SK-N-SH (cell line): ENCODE measurements at regions not wholly inside any gene's neighbourhood (a gene's known extent, or its start where the extent isn't known, plus 50 kb on each side); places are given as distances from the start of the nearest gene placed in this dataset.

Experiments used
- CTCF ChIA-PET: fragments of 300-600, 350-600 bp; formaldehyde crosslinking; extraction: SDS; loops from one replicate; lab custom pipeline; 2021; lab: Yijun Ruan, JAX
- POLR2A ChIA-PET: fragments of 350-600 bp; sonication (Branson Sonifier 250); formaldehyde crosslinking; extraction: SDS; loops from one replicate; lab custom pipeline; 2020; ENCODE audit warnings: antibody characterized with exemption, inconsistent platforms; lab: Yijun Ruan, JAX
- DNase-seq: peaks from one replicate; pipeline ENCODE4 v3.0.0; 2012
- H2AFZ ChIP-seq: fragments of 200-600 bp; sonication (generic); 2 replicates; pipeline ENCODE4 v1.8.1; 2016; ENCODE audit warnings: antibody characterized with exemption, mild to moderate bottlenecking, low read depth
- H3F3A ChIP-seq: fragments of 200-600 bp; sonication (generic); replicated peaks from 2 replicates; pipeline ENCODE3; 2016; ENCODE audit warnings: antibody characterized with exemption, mild to moderate bottlenecking; ENCODE audit not compliant: insufficient read depth
- H3K27ac ChIP-seq, 2 experiments: fragments of 200-500 bp in 1 of 2; fragments of 200-600 bp in 1 of 2; sonication (Bioruptor generic) in 1 of 2; sonication (generic), shearing (Covaris generic) in 1 of 2; 2 replicates each; pipeline versions ENCODE4 v1.5.1 to v1.6.1; 2014 to 2016; ENCODE audit warnings: low read depth in 2 of 2, inconsistent platforms in 1 of 2, low read length in 1 of 2, mild to moderate bottlenecking in 1 of 2, mixed read lengths in 1 of 2
- H3K27me3 ChIP-seq: fragments of 200-600 bp; sonication (generic), shearing (Covaris generic); 2 replicates; pipeline ENCODE4 v1.6.1; 2016; ENCODE audit warnings: mixed run types; ENCODE audit not compliant: insufficient read depth
- H3K36me3 ChIP-seq, 2 experiments: fragments of 200-500 bp in 1 of 2; fragments of 200-600 bp in 1 of 2; sonication (Bioruptor generic) in 1 of 2; sonication (generic) in 1 of 2; replicated peaks in 1 of 2; 2 replicates each; pipeline versions ENCODE3 to v1.5.1; 2014 to 2016; ENCODE audit warnings: low read length in 1 of 2, mild to moderate bottlenecking in 1 of 2; ENCODE audit not compliant: insufficient read depth in 2 of 2, control insufficient read depth in 1 of 2
- H3K4me1 ChIP-seq, 2 experiments: fragments of 200-500 bp in 1 of 2; fragments of 200-600 bp in 1 of 2; sonication (Bioruptor generic) in 1 of 2; sonication (generic), shearing (Covaris generic) in 1 of 2; 2 replicates each; pipeline versions ENCODE4 v1.5.1 to v1.6.1; 2014 to 2016; ENCODE audit warnings: low read depth in 1 of 2, low read length in 1 of 2, mixed run types in 1 of 2; ENCODE audit not compliant: insufficient read depth in 2 of 2, control insufficient read depth in 1 of 2
- H3K4me2 ChIP-seq: fragments of 200-600 bp; sonication (generic), shearing (Covaris generic); 2 replicates; pipeline ENCODE4 v1.6.1; 2017; ENCODE audit warnings: mixed run types
- H3K4me3 ChIP-seq, 2 experiments: fragments of 200-500 bp in 1 of 2; fragments of 200-600 bp in 1 of 2; sonication (Bioruptor generic) in 1 of 2; sonication (generic), shearing (Covaris generic) in 1 of 2; 2 replicates each; pipeline versions ENCODE4 v1.5.1 to v1.8.1; 2014 to 2016; ENCODE audit warnings: low read depth in 2 of 2, inconsistent platforms in 1 of 2, low read length in 1 of 2, mild to moderate bottlenecking in 1 of 2, mixed read lengths in 1 of 2, moderate library complexity in 1 of 2
- H3K79me2 ChIP-seq: fragments of 200-600 bp; sonication (generic); 2 replicates; pipeline ENCODE4 v1.8.1; 2017; ENCODE audit warnings: mild to moderate bottlenecking; ENCODE audit not compliant: insufficient read depth
- H3K9ac ChIP-seq: fragments of 200-600 bp; sonication (generic); 2 replicates; pipeline ENCODE4 v1.6.1; 2017; ENCODE audit warnings: mixed run types
- H3K9me2 ChIP-seq: fragments of 200-600 bp; sonication (generic); 2 replicates; pipeline ENCODE4 v1.6.1; 2017; ENCODE audit warnings: mixed run types
- H3K9me3 ChIP-seq: fragments of 200-600 bp; sonication (generic); 2 replicates; pipeline ENCODE4 v1.6.1; 2017; ENCODE audit warnings: mixed run types, mild to moderate bottlenecking, moderate library complexity
- H4K20me1 ChIP-seq: fragments of 200-600 bp; sonication (generic); 2 replicates; pipeline ENCODE4 v1.6.1; 2017; ENCODE audit warnings: mild to moderate bottlenecking, mixed run types; ENCODE audit not compliant: insufficient read depth
- CHD2 ChIP-seq: fragments of 150-350 bp; IDR thresholded peaks from 2 replicates; pipeline ENCODE4 v1.6.1; 2018; ENCODE audit warnings: low read length; ENCODE audit not compliant: partially characterized antibody
- CTCF ChIP-seq: fragments of 200-600 bp; sonication (generic); IDR thresholded peaks from 2 replicates; pipeline ENCODE4 v1.6.1; 2017; ENCODE audit warnings: antibody characterized with exemption, mild to moderate bottlenecking, moderate library complexity
- EP300 ChIP-seq, 2 experiments: IDR thresholded peaks; 2 replicates each; pipeline versions ENCODE4 v1.4.0 to v1.6.1; 2012; ENCODE audit warnings: borderline replicate concordance in 1 of 2, low read depth in 1 of 2, low read length in 1 of 2
- EZH2phosphoT487 ChIP-seq: fragments of 200-600 bp; sonication (generic); IDR thresholded peaks from 2 replicates; pipeline ENCODE4 v1.6.1; 2017; ENCODE audit warnings: low read depth, mixed run types, mild to moderate bottlenecking, antibody characterized with exemption, moderate library complexity, borderline replicate concordance
- FOXM1 ChIP-seq: IDR thresholded peaks from 2 replicates; pipeline ENCODE4 v1.4.0; 2012; ENCODE audit warnings: low read depth, mild to moderate bottlenecking
- GABPA ChIP-seq: IDR thresholded peaks from 2 replicates; pipeline ENCODE4 v1.4.0; 2012; ENCODE audit warnings: low read depth, mild to moderate bottlenecking
- JUND ChIP-seq: IDR thresholded peaks from 2 replicates; pipeline ENCODE4 v1.4.0; 2012
- MAX ChIP-seq: IDR thresholded peaks from 2 replicates; pipeline ENCODE4 v1.4.0; 2012; ENCODE audit warnings: low read depth
- NFIC ChIP-seq: IDR thresholded peaks from 2 replicates; pipeline ENCODE4 v1.4.0; 2012; ENCODE audit warnings: borderline replicate concordance
- NRF1 ChIP-seq: IDR thresholded peaks from 2 replicates; pipeline ENCODE4 v1.6.1; 2012; ENCODE audit warnings: low read depth, mild to moderate bottlenecking, low read length
- POLR2AphosphoS5 ChIP-seq: IDR thresholded peaks from 2 replicates; pipeline ENCODE4 v1.6.1; 2012; ENCODE audit warnings: low read depth, low read length
- RAD21 ChIP-seq: IDR thresholded peaks from 2 replicates; pipeline ENCODE4 v1.6.1; 2012; ENCODE audit warnings: mild to moderate bottlenecking, low read length
- RCOR1 ChIP-seq: fragments of 150-350 bp; IDR thresholded peaks from 2 replicates; pipeline ENCODE4 v1.6.1; 2017; ENCODE audit warnings: antibody characterized with exemption, low read length
- REST ChIP-seq: IDR thresholded peaks from 2 replicates; pipeline ENCODE4 v1.6.1; 2012; ENCODE audit warnings: mild to moderate bottlenecking, low read depth, low read length, moderate library complexity
- RFX5 ChIP-seq: IDR thresholded peaks from 2 replicates; pipeline ENCODE4 v1.6.1; 2012; ENCODE audit warnings: mild to moderate bottlenecking, improper control_type of control experiment, low read length
- RXRA ChIP-seq: IDR thresholded peaks from 2 replicates; pipeline ENCODE4 v1.4.0; 2012; ENCODE audit warnings: low read depth, mild to moderate bottlenecking, borderline replicate concordance
- SIN3A ChIP-seq: IDR thresholded peaks from 2 replicates; pipeline ENCODE4 v1.6.1; 2012; ENCODE audit warnings: low read depth, mild to moderate bottlenecking, low read length, moderate library complexity, borderline replicate concordance
- TCF12 ChIP-seq: IDR thresholded peaks from 2 replicates; pipeline ENCODE4 v1.4.0; 2012
- USF1 ChIP-seq: IDR thresholded peaks from 2 replicates; pipeline ENCODE4 v1.4.0; 2012; ENCODE audit warnings: low read depth, borderline replicate concordance
- USF2 ChIP-seq: fragments of 150-350 bp; IDR thresholded peaks from 2 replicates; pipeline ENCODE4 v1.6.1; 2017; ENCODE audit warnings: antibody characterized with exemption, low read length, low read depth, borderline replicate concordance
- WGBS: methylation state at CpG from one replicate; pipeline ENCODE4 v1.1.6; 2017; ENCODE audit warnings: low lambda C conversion rate; 5-methylcytosine and 5-hydroxymethylcytosine counted together

- ChIA-PET CTCF (no interaction called here), POLR2A (no interaction called here)
- Histone ChIP-seq H3K27me3 (no peaks in the 10 kb centered on the region), H3K27ac (no peak overlapping the region), H3K4me3 (no peak overlapping the region), H4K20me1 (no peaks in the 10 kb centered on the region), H3F3A (no peaks in the 10 kb centered on the region), H3K9me2 (no peaks in the 10 kb centered on the region), H3K9ac (no peak overlapping the region)
- 40% methylated on average over 1 of the region's 1 CpG for WGBS
- DNase-seq = no peak
- TF ChIP-seq USF2 = no peak
- TF ChIP-seq NFIC = no peak
- no peak for TF ChIP-seq FOXM1
- TF ChIP-seq RFX5 = no peak
- TF ChIP-seq EP300 (IDR thresholded peaks at IDR 0.05; ENCODE audit: borderline replicate concordance in 1 of 2, low read depth in 1 of 2, low read length in 1 of 2) = no peak
- TF ChIP-seq CHD2 = no peak
- TF ChIP-seq USF1 = no peak
- TF ChIP-seq NRF1 = no peak
- no peak for TF ChIP-seq TCF12
- no peak for TF ChIP-seq CTCF
- TF ChIP-seq RXRA = no peak
- TF ChIP-seq, all 33 proteins: peak for 0
- Histone ChIP-seq H3K9me3 (no peaks in the 10 kb centered on the region), H2AFZ (no peak overlapping the region), H3K4me2 (no peak overlapping the region), H3K79me2 (no peaks in the 10 kb centered on the region), H3K4me1 (no peaks in the 10 kb centered on the region), H3K36me3 (no peaks in the 10 kb centered on the region)
Measured at GRCh38 chr7:86222806-86223205, 420.9 kb upstream of the GRM3 start.

GRCh38 chr7:86214734-86215133 is 429.0 kb upstream of the GRM3 start:
- H3K9ac ChIP-seq = no peak overlapping the region
- ChIA-PET POLR2A (no interaction called here), CTCF (interaction anchor here (0.9 kb wide), 1 partner anchor 255 kb away, joined by 3 read pairs; no protein-coding TSS in a partner anchor)
- no peaks in the 10 kb centered on the region for H4K20me1 ChIP-seq
- 0% methylated on average over 4 of the region's 4 CpGs for WGBS
- H3K4me2 ChIP-seq = no peak overlapping the region
- no peaks in the 10 kb centered on the region for H3K4me1 ChIP-seq
- H3K79me2 ChIP-seq = no peaks in the 10 kb centered on the region
- no peaks in the 10 kb centered on the region for H3K9me3 ChIP-seq
- TF ChIP-seq REST (no peak), EP300 (IDR thresholded peaks at IDR 0.05; ENCODE audit: borderline replicate concordance in 1 of 2, low read depth in 1 of 2, low read length in 1 of 2) (no peak), SIN3A (no peak), EZH2phosphoT487 (no peak), RAD21 (no peak), GABPA (no peak), JUND (no peak), USF2 (no peak), POLR2AphosphoS5 (no peak), RCOR1 (no peak), MAX (no peak)
- no peaks in the 10 kb centered on the region for H3F3A ChIP-seq
- H3K9me2 ChIP-seq = peaks cover 5% of the 10 kb centered on the region; the same call in 1 of the 2 replicates
- H2AFZ ChIP-seq = no peak overlapping the region
- H3K27ac ChIP-seq = no peak overlapping the region
- DNase-seq = no peak
- H3K4me3 ChIP-seq = no peak overlapping the region
- H3K27me3 ChIP-seq = no peaks in the 10 kb centered on the region
- no peaks in the 10 kb centered on the region for H3K36me3 ChIP-seq
